Breast epithelium (tissue), 3 donors: ENCODE measurements at regions not wholly inside any gene's neighbourhood (a gene's known extent, or its start where the extent isn't known, plus 50 kb on each side); places are given as distances from the start of the nearest gene placed in this dataset.

Experiments
- CTCF ChIP-seq, 3 donors: fragments of 450-650 bp; IDR thresholded peaks; one replicate each; pipeline ENCODE4 v1.5.1; 2016 to 2017; ENCODE audit warnings: antibody characterized with exemption in 3 of 3, mild to moderate bottlenecking in 3 of 3, moderate library complexity in 3 of 3
- POLR2A ChIP-seq: fragments of 450-650 bp; IDR thresholded peaks from one replicate; pipeline ENCODE4 v1.6.1; 2016; ENCODE audit warnings: antibody characterized with exemption, mild to moderate bottlenecking, moderate library complexity

GRCh38 chr20:48444249-48444648, 383.6 kb downstream of the PREX1 start:
- TF ChIP-seq POLR2A (no peak), CTCF (IDR thresholded peaks at IDR 0.05) (no peak)
